B cell (primary cell): ENCODE measurements at regions not wholly inside any gene's neighbourhood (a gene's known extent, or its start where the extent isn't known, plus 50 kb on each side); places are given as distances from the start of the nearest gene placed in this dataset.

ENCODE experiments used
- ATAC-seq: fragments of 200-7000 bp; cut with Tn5 transposase; one replicate; pipeline ENCODE4 v1.10.0; 2021; ENCODE audit warnings: low read depth, mild to moderate bottlenecking, moderate number of reproducible peaks, moderate library complexity
- CTCF ChIA-PET: fragments of 350-600 bp; sonication (Branson Sonifier 250); formaldehyde crosslinking; loops from one replicate; lab custom pipeline; 2021; ENCODE audit warnings: antibody characterized with exemption, inconsistent platforms; lab: Charles Lee
- POLR2A ChIA-PET: fragments of 350-600 bp; sonication (Branson Sonifier 250); formaldehyde crosslinking; loops from one replicate; lab custom pipeline; 2021; ENCODE audit warnings: antibody characterized with exemption; lab: Charles Lee
- DNase-seq: peaks from one replicate; pipeline ENCODE4 v3.0.0; 2013
- H2AFZ ChIP-seq: 2 replicates; pipeline ENCODE4 v1.6.1; 2012; ENCODE audit warnings: mild to moderate bottlenecking, low read depth, low read length; ENCODE audit not compliant: insufficient read depth, poor library complexity, severe bottlenecking
- H3K27ac ChIP-seq, 2 donors: 1 replicate in 1 of 2; 2 replicates in 1 of 2; pipeline ENCODE4 v1.5.1; 2012 to 2013; ENCODE audit warnings: low read length in 2 of 2, mild to moderate bottlenecking in 2 of 2, moderate library complexity in 1 of 2
- H3K27me3 ChIP-seq, 4 experiments: fragments of 200-600 bp in 1 of 4; sonication (generic) in 1 of 4; replicated peaks in 1 of 4; 1 replicate in 2 of 4; 2 replicates in 2 of 4; pipeline versions ENCODE4 v1.6.1 to v1.7.0; 2013 to 2016; ENCODE audit warnings: low read length in 3 of 4, mild to moderate bottlenecking in 2 of 4, mixed read lengths in 1 of 4, moderate library complexity in 1 of 4; ENCODE audit not compliant: insufficient read depth in 4 of 4, control insufficient read depth in 3 of 4; ENCODE audit errors: control extremely low read depth in 1 of 4
- H3K36me3 ChIP-seq, 2 experiments: replicated peaks in 1 of 2; 1 replicate in 1 of 2; 2 replicates in 1 of 2; pipeline versions ENCODE4 v1.6.1 to v1.7.1; 2013; ENCODE audit warnings: low read length in 1 of 2; ENCODE audit not compliant: insufficient read depth in 2 of 2, control insufficient read depth in 1 of 2; ENCODE audit errors: control extremely low read depth in 1 of 2, extremely low read depth in 1 of 2
- H3K4me1 ChIP-seq, 2 donors: fragments of 200-600 bp in 1 of 2; sonication (generic) in 1 of 2; 1 replicate in 1 of 2; 2 replicates in 1 of 2; pipeline versions ENCODE4 v1.5.1 to v1.6.1; 2013 to 2017; ENCODE audit warnings: low read length in 2 of 2; ENCODE audit not compliant: control insufficient read depth in 2 of 2, insufficient read depth in 2 of 2
- H3K4me2 ChIP-seq: replicated peaks from 2 replicates; pipeline ENCODE3; 2012; ENCODE audit warnings: mild to moderate bottlenecking, low read depth, low read length; ENCODE audit not compliant: poor library complexity, severe bottlenecking
- H3K4me3 ChIP-seq, 5 experiments: fragments of 200-600 bp in 1 of 5; sonication (generic) in 1 of 5; 1 replicate in 3 of 5; 2 replicates in 2 of 5; pipeline versions ENCODE4 v1.5.1 to v1.7.0; 2011 to 2016; ENCODE audit warnings: low read length in 4 of 5, mild to moderate bottlenecking in 4 of 5, low read depth in 2 of 5, control low read depth in 1 of 5, moderate library complexity in 1 of 5; ENCODE audit not compliant: insufficient read depth in 1 of 5; ENCODE audit errors: control extremely low read depth in 1 of 5, extremely low read depth in 1 of 5
- H3K79me2 ChIP-seq: fragments of 200-600 bp; sonication (generic); one replicate; pipeline ENCODE4 v1.6.0; 2016; ENCODE audit warnings: low read length; ENCODE audit not compliant: control insufficient read depth, insufficient read depth
- H3K9ac ChIP-seq: fragments of 200-600 bp; sonication (generic); 2 replicates; pipeline ENCODE4 v1.6.1; 2017; ENCODE audit warnings: mild to moderate bottlenecking, low read length, moderate library complexity
- H3K9me3 ChIP-seq, 3 donors: one replicate each; pipeline versions ENCODE4 v1.6.1 to v1.7.1; 2013; ENCODE audit warnings: low read length in 2 of 3; ENCODE audit not compliant: control insufficient read depth in 2 of 3, insufficient read depth in 1 of 3; ENCODE audit errors: control extremely low read depth in 1 of 3
- H4K20me1 ChIP-seq: 2 replicates; pipeline ENCODE4 v1.6.0; 2012; ENCODE audit warnings: mild to moderate bottlenecking, low read length; ENCODE audit not compliant: insufficient read depth, control insufficient read depth, poor library complexity, severe bottlenecking
- H3K27ac Mint-ChIP-seq: one replicate; pipeline ENCODE4 v1.8.0; 2021; ENCODE audit warnings: mixed read lengths
- H3K27me3 Mint-ChIP-seq: one replicate; pipeline ENCODE4 v1.8.0; 2021; ENCODE audit warnings: mixed read lengths
- H3K4me1 Mint-ChIP-seq: one replicate; pipeline ENCODE4 v1.8.0; 2021; ENCODE audit warnings: mixed read lengths
- H3K4me3 Mint-ChIP-seq: one replicate; pipeline ENCODE4 v1.8.0; 2021; ENCODE audit warnings: mixed read lengths
- H3K9me3 Mint-ChIP-seq: one replicate; pipeline ENCODE4 v1.8.0; 2022; ENCODE audit warnings: mixed read lengths; ENCODE audit not compliant: insufficient read depth
- EZH2 ChIP-seq: IDR thresholded peaks from 2 replicates; pipeline ENCODE4 v1.6.1; 2012; ENCODE audit warnings: borderline replicate concordance, low read depth, mild to moderate bottlenecking, moderate library complexity, low read length; ENCODE audit not compliant: insufficient read depth, poor library complexity, severe bottlenecking
- WGBS: methylation state at CpG from one replicate; pipeline ENCODE4 v1.1.5; 2013; ENCODE audit warnings: missing lambda C conversion rate; ENCODE audit not compliant: insufficient coverage; 5-methylcytosine and 5-hydroxymethylcytosine counted together
- intact Hi-C: fragments of 100-400 bp; cut with micrococcal nuclease; formaldehyde crosslinking; loops from one replicate; pipeline ENCODE4 v1.10.0; 2022
- TF ChIP-seq, protein P1 (sequence below): fragments of 200-600 bp; IDR thresholded peaks from one replicate; pipeline ENCODE4 v1.8.0; 2022; ENCODE audit warnings: antibody characterized with exemption, mild to moderate bottlenecking

GRCh38 chr10:29026802-29027580 lies 261.9 kb upstream of the LYZL1 start:
- Mint-ChIP-seq H3K27ac (no peak overlapping the region), H3K4me1 (no peaks in the 10 kb centered on the region), H3K27me3 (peaks cover 5% of the 10 kb centered on the region), H3K9me3 (no peaks in the 10 kb centered on the region), H3K4me3 (no peak overlapping the region)
- Histone ChIP-seq H3K9ac (no peak overlapping the region), H3K27ac (no peak overlapping the region), H2AFZ (no peak overlapping the region), H3K4me1 (no peaks in the 10 kb centered on the region), H3K4me2 (no peak overlapping the region), H3K4me3 (no peak overlapping the region), H3K27me3 (no peaks in the 10 kb centered on the region), H3K79me2 (no peaks in the 10 kb centered on the region), H4K20me1 (no peaks in the 10 kb centered on the region), H3K36me3 (no peaks in the 10 kb centered on the region), H3K9me3 (peaks cover 0 to 4% (median 0%) of the 10 kb centered on the region in 3 donors)
- no peak for DNase-seq
- ATAC-seq, result no peak
- intact Hi-C loops, result no loop called here
- TF ChIP-seq, protein P1, sequence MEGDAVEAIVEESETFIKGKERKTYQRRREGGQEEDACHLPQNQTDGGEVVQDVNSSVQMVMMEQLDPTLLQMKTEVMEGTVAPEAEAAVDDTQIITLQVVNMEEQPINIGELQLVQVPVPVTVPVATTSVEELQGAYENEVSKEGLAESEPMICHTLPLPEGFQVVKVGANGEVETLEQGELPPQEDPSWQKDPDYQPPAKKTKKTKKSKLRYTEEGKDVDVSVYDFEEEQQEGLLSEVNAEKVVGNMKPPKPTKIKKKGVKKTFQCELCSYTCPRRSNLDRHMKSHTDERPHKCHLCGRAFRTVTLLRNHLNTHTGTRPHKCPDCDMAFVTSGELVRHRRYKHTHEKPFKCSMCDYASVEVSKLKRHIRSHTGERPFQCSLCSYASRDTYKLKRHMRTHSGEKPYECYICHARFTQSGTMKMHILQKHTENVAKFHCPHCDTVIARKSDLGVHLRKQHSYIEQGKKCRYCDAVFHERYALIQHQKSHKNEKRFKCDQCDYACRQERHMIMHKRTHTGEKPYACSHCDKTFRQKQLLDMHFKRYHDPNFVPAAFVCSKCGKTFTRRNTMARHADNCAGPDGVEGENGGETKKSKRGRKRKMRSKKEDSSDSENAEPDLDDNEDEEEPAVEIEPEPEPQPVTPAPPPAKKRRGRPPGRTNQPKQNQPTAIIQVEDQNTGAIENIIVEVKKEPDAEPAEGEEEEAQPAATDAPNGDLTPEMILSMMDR, result no peak
- no peak for TF ChIP-seq EZH2
- ChIA-PET POLR2A (no interaction called here), CTCF (no interaction called here)
- 87% methylated on average over 2 of the region's 5 CpGs for WGBS

DNA sequence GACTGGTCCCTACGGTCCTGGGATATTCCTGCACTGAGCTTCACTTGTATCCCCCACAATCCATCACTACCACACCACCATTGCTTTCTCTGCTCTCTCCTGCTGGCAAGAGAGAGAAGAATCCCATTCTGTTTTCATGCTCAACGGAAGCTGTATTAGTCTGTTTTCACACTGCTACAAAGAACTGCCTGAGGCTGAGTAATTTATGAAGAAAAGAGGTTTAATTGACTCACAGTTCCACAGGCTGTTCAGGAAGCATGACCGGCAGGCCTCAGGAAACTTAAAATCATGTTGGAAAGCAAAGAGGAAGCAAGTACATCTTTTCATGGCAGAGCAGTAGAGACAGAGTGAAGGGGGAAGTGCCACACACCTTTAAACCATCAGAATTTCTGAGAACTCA lies 260.4 kb upstream of the LYZL1 start:
- CTCF ChIA-PET, result no interaction called here
- Mint-ChIP-seq H3K27ac (no peak overlapping the region), H3K27me3 (peaks cover 5% of the 10 kb centered on the region), H3K9me3 (no peaks in the 10 kb centered on the region), H3K4me3 (no peak overlapping the region), H3K4me1 (no peaks in the 10 kb centered on the region)
- no peaks in the 10 kb centered on the region for H3K79me2 ChIP-seq
- no peaks in the 10 kb centered on the region for H3K36me3 ChIP-seq
- no peak overlapping the region for H3K27ac ChIP-seq
- H3K4me2 ChIP-seq, result no peak overlapping the region
- H4K20me1 ChIP-seq, result no peaks in the 10 kb centered on the region
- DNase-seq, result no peak
- H3K9me3 ChIP-seq, result peaks cover 0 to 4% (median 0%) of the 10 kb centered on the region in 3 donors
- intact Hi-C loops, result no loop called here
- no peaks in the 10 kb centered on the region for H3K27me3 ChIP-seq
- no peak for ATAC-seq
- H2AFZ ChIP-seq, result no peak overlapping the region
- no peaks in the 10 kb centered on the region for H3K4me1 ChIP-seq
- POLR2A ChIA-PET, result no interaction called here
- 100% methylated on average over 1 of the region's 3 CpGs for WGBS
- H3K9ac ChIP-seq, result no peak overlapping the region
- no peak overlapping the region for H3K4me3 ChIP-seq
- no peak for TF ChIP-seq EZH2
- TF ChIP-seq, protein P1, result no peak
